GM19324 (cell line): ENCODE measurements at regions not wholly inside any gene's neighbourhood (a gene's known extent, or its start where the extent isn't known, plus 50 kb on each side); places are given as distances from the start of the nearest gene placed in this dataset.

Experiments
- ATAC-seq: cut with Tn5 transposase; IDR thresholded peaks from one replicate; pipeline ENCODE4 v1.9.1; 2021; ENCODE audit warnings: mild to moderate bottlenecking, moderate library complexity; ENCODE audit not compliant: unreplicated experiment, low FRiP score

- ATAC-seq = no peak
Measured at GRCh38 chr15:62844564-62845240, 197.8 kb upstream of the TPM1 start.

GRCh38 chr15:62845241-62846126 is 197.1 kb upstream of the TPM1 start:
- ATAC-seq = no peak

DNA sequence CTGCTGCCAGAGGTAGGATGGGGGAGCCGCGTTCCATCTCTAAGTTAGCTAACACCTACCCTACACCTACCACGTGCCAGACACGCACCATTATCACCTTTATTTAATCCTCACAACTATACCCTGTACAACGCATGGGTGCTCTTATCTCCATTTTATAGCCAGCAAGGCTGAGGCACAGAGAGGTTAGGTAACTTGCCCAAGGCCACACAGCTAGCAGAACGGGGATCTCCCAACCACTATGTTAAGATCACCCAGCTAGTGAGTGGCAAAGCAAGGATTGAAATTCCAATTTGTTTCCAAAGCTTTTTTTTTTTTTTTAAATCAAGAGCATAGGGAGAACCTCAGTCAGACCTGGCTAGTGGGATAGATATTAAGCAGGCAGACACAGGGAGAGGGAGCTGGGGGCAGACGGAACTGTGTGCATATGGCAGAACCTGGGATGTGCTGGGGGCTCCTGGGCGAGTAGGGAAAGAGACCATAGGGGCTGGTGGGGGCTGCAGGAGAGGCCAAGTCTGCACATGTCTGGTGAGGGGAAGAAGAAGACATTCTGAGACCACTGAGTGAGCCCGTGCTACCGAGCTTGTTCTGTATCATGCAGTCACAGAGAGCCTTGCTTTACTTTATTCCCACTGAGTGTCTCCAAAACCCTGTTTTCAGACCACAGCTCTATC is 196.3 kb upstream of the TPM1 start:
- no peak for ATAC-seq

- ATAC-seq = no peak
Measured at GRCh38 chr15:62846805-62847495, 195.6 kb upstream of the TPM1 start.

GRCh38 chr15:62847900-62848489 is 194.6 kb upstream of the TPM1 start:
- no peak for ATAC-seq

DNA sequence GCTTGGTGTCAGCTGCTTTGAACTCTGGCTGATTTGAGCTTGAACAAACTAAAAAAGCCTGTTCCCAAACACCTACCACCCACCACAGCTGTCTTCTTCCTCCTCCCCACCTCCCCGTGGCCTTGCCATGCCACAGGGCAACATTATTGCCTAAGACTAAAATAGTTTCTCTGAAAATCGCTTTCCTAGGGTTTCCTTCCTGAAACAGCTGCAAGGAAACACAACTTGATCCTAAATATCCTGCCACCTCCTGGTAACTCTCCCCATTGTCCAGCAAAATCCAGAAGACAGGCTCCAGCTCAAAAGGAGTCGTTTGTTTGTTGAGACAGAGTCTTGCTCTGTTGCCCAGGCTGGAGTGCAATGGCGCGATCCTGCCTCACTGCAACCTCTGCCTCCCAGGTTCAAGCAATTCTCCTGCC is 193.9 kb upstream of the TPM1 start:
- ATAC-seq = no peak

DNA sequence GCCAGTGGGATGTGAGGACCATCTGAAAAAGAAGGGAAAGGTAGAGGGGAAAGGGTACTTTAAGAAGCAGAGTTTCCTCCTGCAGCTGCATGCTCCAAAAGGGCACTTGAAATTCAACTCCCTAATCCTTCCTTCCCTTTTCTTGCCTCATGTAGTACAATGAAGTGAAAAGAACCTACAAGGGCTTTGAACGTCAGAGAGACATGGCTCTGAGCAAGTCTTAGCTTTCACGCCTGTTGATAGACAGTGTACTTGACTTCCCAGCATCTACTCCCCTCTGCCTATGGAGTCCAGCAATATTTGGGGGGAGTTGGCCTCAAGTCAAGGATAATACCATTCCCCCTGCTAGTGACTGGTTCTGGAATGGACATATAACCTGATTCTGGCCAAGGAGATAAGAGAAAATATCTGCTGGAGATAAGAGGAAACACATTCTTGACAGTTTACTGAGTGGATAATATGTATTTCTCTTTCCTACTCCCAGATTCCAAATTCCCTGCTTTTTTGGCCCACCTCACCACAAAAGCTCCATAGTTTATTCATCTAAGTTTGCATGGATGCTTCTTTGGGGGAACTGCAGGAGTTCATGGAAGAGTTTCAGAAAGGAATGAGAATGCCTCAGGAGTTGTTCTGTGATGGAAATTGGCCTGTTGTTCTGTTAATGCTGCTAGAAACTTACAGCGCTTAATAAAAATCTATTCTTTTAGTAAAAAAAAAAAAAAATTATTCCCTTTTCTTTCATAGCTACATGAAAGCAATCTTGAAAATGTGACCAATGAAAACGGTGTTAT is 193.0 kb upstream of the TPM1 start:
- no peak for ATAC-seq

DNA sequence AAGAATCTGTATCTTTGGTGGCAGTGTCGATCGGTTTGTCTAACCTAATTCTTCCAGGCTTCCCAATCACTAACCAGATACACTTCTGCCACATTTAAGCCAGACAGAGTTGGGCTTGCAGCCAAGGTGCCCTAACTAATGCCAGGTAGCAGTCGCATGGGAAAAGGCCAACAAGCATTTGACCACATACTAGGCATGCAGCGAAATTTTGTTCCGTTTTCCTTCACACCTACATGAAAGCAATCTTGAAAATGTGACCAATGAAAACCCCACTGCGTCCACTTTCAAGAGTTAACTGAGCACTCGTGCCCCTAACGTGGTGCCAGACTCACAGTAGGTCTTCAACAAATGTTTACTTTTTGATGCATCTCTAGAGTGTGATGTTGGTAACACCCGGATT is 192.2 kb upstream of the TPM1 start:
- no peak for ATAC-seq

DNA sequence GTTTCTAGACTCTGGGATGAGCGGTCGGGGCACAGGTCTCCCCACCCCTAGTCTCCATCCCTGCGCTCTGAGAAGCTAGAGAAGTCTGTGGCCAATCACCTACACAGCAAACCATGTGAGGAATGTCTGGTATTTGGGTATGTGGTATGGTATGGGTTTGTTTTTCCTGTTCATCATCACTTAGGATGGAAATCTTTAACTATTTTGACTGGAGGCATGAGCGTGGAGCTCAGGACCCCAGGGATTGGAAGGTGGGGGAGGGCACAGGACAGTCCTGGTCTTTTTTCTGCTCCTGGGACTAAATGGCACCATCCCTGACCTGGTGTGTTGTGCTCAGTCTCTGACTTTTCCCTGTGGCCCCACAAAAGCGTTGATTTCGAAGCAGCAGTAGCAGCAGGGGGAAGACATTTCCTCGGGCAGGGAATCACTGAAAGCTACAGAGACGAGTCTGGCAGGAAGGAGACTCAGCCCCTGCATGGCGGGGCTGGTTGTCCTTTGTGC is 191.7 kb upstream of the TPM1 start:
- no peak for ATAC-seq

- ATAC-seq = no peak
Measured at GRCh38 chr15:62853114-62853840, 189.3 kb upstream of the TPM1 start.

GRCh38 chr15:62853841-62854225 is 188.7 kb upstream of the TPM1 start:
- ATAC-seq = no peak

GRCh38 chr15:62854420-62855084 is 188.0 kb upstream of the TPM1 start:
- ATAC-seq = no peak

DNA sequence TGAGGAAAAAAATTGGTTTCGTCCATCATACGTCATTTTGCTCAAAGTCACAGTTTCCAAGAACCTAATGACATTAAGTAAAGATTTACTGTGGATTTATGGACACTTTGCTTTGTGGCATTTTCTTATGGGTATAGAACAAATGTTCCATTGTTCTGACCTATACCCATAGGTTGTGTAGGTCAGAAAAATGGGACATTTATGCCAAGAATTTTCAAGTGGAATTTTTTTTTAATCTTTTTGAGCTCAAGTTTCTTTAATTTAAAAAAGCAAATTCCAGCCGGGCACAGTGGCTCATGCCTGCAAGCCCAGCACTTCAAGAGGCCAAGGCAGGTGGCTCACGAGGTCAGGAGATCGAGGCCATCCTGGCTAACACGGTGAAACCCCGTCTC is 187.5 kb upstream of the TPM1 start:
- no peak for ATAC-seq

- no peak for ATAC-seq
Measured at GRCh38 chr15:62856466-62857246, 185.9 kb upstream of the TPM1 start.

- no peak for ATAC-seq
Measured at GRCh38 chr15:62857411-62857853, 185.1 kb upstream of the TPM1 start.

GRCh38 chr15:62858343-62858742 is 184.2 kb upstream of the TPM1 start:
- ATAC-seq = no peak

- no peak for ATAC-seq
Measured at GRCh38 chr15:62862717-62863116, 179.8 kb upstream of the TPM1 start.
